Naive thymus-derived CD4-positive, alpha-beta T cell (primary cell): ENCODE measurements at regions not wholly inside any gene's neighbourhood (a gene's known extent, or its start where the extent isn't known, plus 50 kb on each side); places are given as distances from the start of the nearest gene placed in this dataset.

ENCODE experiments used
- ATAC-seq: fragments of 150-1000 bp; cut with Tn5 transposase; 2 replicates; pipeline ENCODE4 v1.10.0; 2021; ENCODE audit warnings: mild to moderate bottlenecking, moderate library complexity
- CTCF ChIA-PET: fragments of 350-600 bp; sonication (Branson Sonifier 250); formaldehyde crosslinking; loops from one replicate; lab custom pipeline; 2021; ENCODE audit warnings: antibody characterized with exemption; lab: Charles Lee
- POLR2A ChIA-PET: fragments of 350-600 bp; sonication (Branson Sonifier 250); formaldehyde crosslinking; loops from one replicate; lab custom pipeline; 2021; ENCODE audit warnings: antibody characterized with exemption, inconsistent platforms; lab: Charles Lee
- DNase-seq, 9 donors: peaks; one replicate each; pipeline versions ENCODE4 v3.0.0 to v3.0.0-alpha.2; 2020 to 2022; ENCODE audit warnings: mixed read lengths in 1 of 9
- H3K27ac ChIP-seq: one replicate; pipeline ENCODE4 v1.7.0; 2013; ENCODE audit warnings: mild to moderate bottlenecking, low read depth, low read length, moderate library complexity
- H3K27me3 ChIP-seq, 2 donors: one replicate each; pipeline ENCODE4 v1.7.0; 2013; ENCODE audit warnings: low read length in 2 of 2, mild to moderate bottlenecking in 2 of 2, moderate library complexity in 2 of 2; ENCODE audit not compliant: control insufficient read depth in 2 of 2, insufficient read depth in 2 of 2
- H3K36me3 ChIP-seq, 3 experiments: 1 replicate in 2 of 3; 2 replicates in 1 of 3; pipeline ENCODE4 v1.7.0; 2013; ENCODE audit warnings: low read length in 3 of 3, mild to moderate bottlenecking in 3 of 3, moderate library complexity in 1 of 3; ENCODE audit not compliant: insufficient read depth in 3 of 3, control insufficient read depth in 2 of 3
- H3K4me1 ChIP-seq, 2 donors: one replicate each; pipeline ENCODE4 v1.7.0; 2013; ENCODE audit warnings: low read length in 2 of 2, mild to moderate bottlenecking in 2 of 2, moderate library complexity in 1 of 2; ENCODE audit not compliant: control insufficient read depth in 2 of 2, insufficient read depth in 2 of 2
- H3K4me3 ChIP-seq: 2 replicates; pipeline ENCODE4 v1.7.0; 2013; ENCODE audit warnings: mild to moderate bottlenecking, low read length
- H3K9me3 ChIP-seq, 3 experiments: 1 replicate in 2 of 3; 2 replicates in 1 of 3; pipeline ENCODE4 v1.7.0; 2013; ENCODE audit warnings: low read length in 3 of 3; ENCODE audit not compliant: control insufficient read depth in 2 of 3
- H3K27ac Mint-ChIP-seq, 9 donors: one replicate each; pipeline ENCODE4 v1.8.0; 2020 to 2022; ENCODE audit warnings: mixed read lengths in 9 of 9, mild to moderate bottlenecking in 8 of 9, moderate library complexity in 5 of 9, inconsistent platforms in 2 of 9
- H3K27me3 Mint-ChIP-seq, 5 donors: one replicate each; pipeline ENCODE4 v1.8.0; 2021 to 2022; ENCODE audit warnings: mixed read lengths in 5 of 5, mild to moderate bottlenecking in 1 of 5
- H3K36me3 Mint-ChIP-seq, 5 donors: one replicate each; pipeline ENCODE4 v1.8.0; 2020 to 2022; ENCODE audit warnings: mixed read lengths in 5 of 5, mild to moderate bottlenecking in 3 of 5, inconsistent platforms in 1 of 5
- H3K4me1 Mint-ChIP-seq, 7 donors: one replicate each; pipeline ENCODE4 v1.8.0; 2020 to 2022; ENCODE audit warnings: mixed read lengths in 7 of 7, mild to moderate bottlenecking in 3 of 7, inconsistent platforms in 1 of 7
- H3K4me3 Mint-ChIP-seq, 10 donors: one replicate each; pipeline ENCODE4 v1.8.0; 2020 to 2022; ENCODE audit warnings: mild to moderate bottlenecking in 10 of 10, mixed read lengths in 10 of 10, moderate library complexity in 6 of 10, inconsistent platforms in 2 of 10
- H3K9me3 Mint-ChIP-seq, 11 donors: one replicate each; pipeline ENCODE4 v1.8.0; 2020 to 2022; ENCODE audit warnings: mixed read lengths in 11 of 11, mild to moderate bottlenecking in 4 of 11, inconsistent platforms in 1 of 11, moderate library complexity in 1 of 11
- intact Hi-C, 2 donors: fragments of 100-400 bp; cut with micrococcal nuclease; formaldehyde crosslinking; loops; one replicate each; pipeline ENCODE4 v1.15.1; 2023

- no peak overlapping the region for H3K4me3 Mint-ChIP-seq
- no peak overlapping the region for H3K27ac Mint-ChIP-seq
Measured at GRCh38 chr4:23602720-23603119, 287.1 kb downstream of the PPARGC1A start.

DNA sequence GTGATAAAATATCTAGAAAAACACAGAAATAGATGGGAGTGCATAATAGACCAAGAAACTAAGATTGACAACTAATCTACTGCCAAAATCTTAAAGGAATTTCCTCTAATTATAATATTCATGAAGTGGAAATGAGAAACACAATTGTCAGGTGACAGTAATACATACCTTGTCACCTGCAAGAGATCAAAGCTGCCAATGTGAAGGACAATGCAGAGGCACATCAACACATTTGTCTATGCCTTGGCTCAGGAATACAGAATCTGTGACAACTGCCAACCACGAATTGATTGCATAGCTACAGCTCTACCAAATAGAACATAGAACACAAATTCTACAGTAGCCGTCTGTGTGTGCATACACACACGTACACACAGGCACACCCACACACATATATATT is 295.7 kb downstream of the PPARGC1A start:
- Histone ChIP-seq H3K9me3 (peaks cover 0 to 5% (median 0%) of the 10 kb centered on the region in 3 experiments), H3K4me3 (no peak overlapping the region), H3K4me1 (no peaks in the 10 kb centered on the region), H3K27ac (no peak overlapping the region), H3K36me3 (no peaks in the 10 kb centered on the region), H3K27me3 (no peaks in the 10 kb centered on the region)
- Mint-ChIP-seq H3K27me3 (peaks cover 0 to 6% (median 0%) of the 10 kb centered on the region in 5 donors), H3K36me3 (no peaks in the 10 kb centered on the region), H3K9me3 (peaks cover 1 to 16% (median 5%) of the 10 kb centered on the region in 11 donors), H3K4me1 (no peaks in the 10 kb centered on the region), H3K27ac (no peak overlapping the region), H3K4me3 (no peak overlapping the region)
- no peak for ATAC-seq
- ChIA-PET POLR2A (no interaction called here), CTCF (no interaction called here)
- DNase-seq, result no peak
- intact Hi-C loops, result no loop called here

More at GRCh38 chr4:23602720-23603119, 287.1 kb downstream of the PPARGC1A start:
- Histone ChIP-seq H3K27ac (no peak overlapping the region), H3K9me3 (no peaks in the 10 kb centered on the region), H3K27me3 (no peaks in the 10 kb centered on the region), H3K36me3 (no peaks in the 10 kb centered on the region), H3K4me3 (no peak overlapping the region), H3K4me1 (no peaks in the 10 kb centered on the region)
- ChIA-PET CTCF (interaction anchor here (0.6 kb wide), 1 partner anchor 18 kb away, joined by 3 read pairs; no protein-coding TSS in a partner anchor), POLR2A (no interaction called here)
- peaks cover 0 to 1% (median 0%) of the 10 kb centered on the region in 7 donors for H3K4me1 Mint-ChIP-seq
- H3K9me3 Mint-ChIP-seq, result peaks cover 0 to 16% (median 4%) of the 10 kb centered on the region in 11 donors
- no peak for ATAC-seq
- peaks cover 0 to 9% (median 0%) of the 10 kb centered on the region in 5 donors for H3K27me3 Mint-ChIP-seq
- no peak for DNase-seq
- peaks cover 0 to 4% (median 0%) of the 10 kb centered on the region in 5 donors for H3K36me3 Mint-ChIP-seq
- intact Hi-C loops, result no loop called here

DNA sequence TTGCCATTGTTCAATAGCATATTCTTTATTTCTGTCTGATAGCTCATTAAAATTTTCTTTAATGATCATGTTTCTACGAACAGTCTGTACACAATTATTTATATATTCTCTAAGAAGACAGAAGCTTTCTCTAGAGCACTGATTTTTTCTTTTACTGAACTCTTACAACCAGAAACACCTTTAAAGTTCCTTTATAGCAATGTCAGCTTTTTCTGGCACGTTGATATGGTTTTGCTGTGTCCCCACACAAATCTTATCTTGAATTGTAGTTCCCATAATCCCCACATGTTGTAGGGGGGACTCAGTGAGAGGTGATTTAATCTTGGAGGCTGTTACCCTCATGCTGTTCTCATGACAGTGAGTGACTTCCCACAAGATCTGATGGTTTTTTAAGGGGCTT is 299.4 kb downstream of the PPARGC1A start:
- Mint-ChIP-seq H3K4me3 (no peak overlapping the region), H3K9me3 (peaks cover 1 to 18% (median 5%) of the 10 kb centered on the region in 11 donors), H3K36me3 (no peaks in the 10 kb centered on the region), H3K27me3 (peaks cover 0 to 6% (median 0%) of the 10 kb centered on the region in 5 donors), H3K4me1 (no peaks in the 10 kb centered on the region), H3K27ac (no peak overlapping the region)
- Histone ChIP-seq H3K4me1 (no peaks in the 10 kb centered on the region), H3K36me3 (no peaks in the 10 kb centered on the region), H3K4me3 (no peak overlapping the region), H3K9me3 (peaks cover 0 to 5% (median 0%) of the 10 kb centered on the region in 3 experiments), H3K27ac (no peak overlapping the region), H3K27me3 (no peaks in the 10 kb centered on the region)
- POLR2A ChIA-PET, result no interaction called here
- CTCF ChIA-PET, result no interaction called here
- DNase-seq (no peak), ATAC-seq (no peak)
- intact Hi-C loops, result no loop called here

DNA sequence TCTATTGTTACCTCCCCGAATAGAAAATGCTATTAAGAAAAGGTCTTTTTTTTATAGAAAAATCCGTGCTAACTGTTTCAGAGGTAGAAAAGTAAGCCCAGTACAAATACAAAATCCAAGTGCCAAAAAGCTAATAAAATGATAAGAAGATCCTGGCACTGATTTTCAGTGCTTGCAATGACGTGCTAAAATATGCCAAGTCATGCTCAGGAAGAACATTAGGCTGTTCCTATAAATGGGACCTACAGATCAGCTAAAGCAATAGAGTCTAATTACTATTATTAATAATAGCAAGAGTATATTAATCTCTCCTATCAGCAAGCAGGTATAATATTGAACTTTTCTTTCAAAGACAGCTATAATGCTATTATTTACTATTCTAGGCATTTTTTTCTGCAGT is 305.8 kb downstream of the PPARGC1A start:
- Histone ChIP-seq H3K4me1 (no peaks in the 10 kb centered on the region), H3K27ac (no peak overlapping the region), H3K36me3 (no peaks in the 10 kb centered on the region), H3K4me3 (no peak overlapping the region), H3K9me3 (no peaks in the 10 kb centered on the region), H3K27me3 (no peaks in the 10 kb centered on the region)
- no peak for DNase-seq
- no peaks in the 10 kb centered on the region for H3K36me3 Mint-ChIP-seq
- ATAC-seq, result no peak
- peaks cover 0 to 5% (median 0%) of the 10 kb centered on the region in 5 donors for H3K27me3 Mint-ChIP-seq
- H3K4me3 Mint-ChIP-seq, result no peak overlapping the region
- intact Hi-C loops, result no loop called here
- CTCF ChIA-PET, result no interaction called here
- H3K4me1 Mint-ChIP-seq, result no peaks in the 10 kb centered on the region
- no peak overlapping the region for H3K27ac Mint-ChIP-seq
- H3K9me3 Mint-ChIP-seq, result peaks cover 0 to 7% (median 0%) of the 10 kb centered on the region in 11 donors
- POLR2A ChIA-PET, result no interaction called here

DNA sequence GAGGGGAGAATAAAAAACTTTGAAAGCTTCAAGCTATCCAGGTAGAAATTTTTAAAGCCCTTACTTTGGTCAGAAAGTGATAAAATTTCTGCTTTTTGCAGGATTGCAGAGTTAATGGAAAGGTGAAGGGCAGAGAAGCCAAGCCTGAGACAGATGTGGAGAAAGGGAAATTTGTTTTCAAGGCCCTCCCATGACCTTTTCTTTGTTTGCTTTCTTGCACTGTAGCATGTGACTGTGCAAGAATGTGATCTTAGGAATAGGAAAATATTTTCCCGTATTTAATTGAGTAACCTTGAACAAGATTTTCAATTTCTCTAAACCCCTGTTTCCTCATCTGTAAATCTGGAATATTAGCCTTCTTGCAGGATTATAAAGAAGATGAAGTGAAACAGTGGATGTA is 307.2 kb downstream of the PPARGC1A start:
- Mint-ChIP-seq H3K36me3 (no peaks in the 10 kb centered on the region), H3K4me3 (no peak overlapping the region), H3K27ac (no peak overlapping the region), H3K9me3 (peaks cover 0 to 7% (median 0%) of the 10 kb centered on the region in 11 donors), H3K4me1 (no peaks in the 10 kb centered on the region), H3K27me3 (peaks cover 0 to 5% (median 0%) of the 10 kb centered on the region in 5 donors)
- DNase-seq (no peak), ATAC-seq (no peak)
- Histone ChIP-seq H3K36me3 (no peaks in the 10 kb centered on the region), H3K9me3 (no peaks in the 10 kb centered on the region), H3K4me1 (no peaks in the 10 kb centered on the region), H3K4me3 (no peak overlapping the region), H3K27ac (no peak overlapping the region), H3K27me3 (no peaks in the 10 kb centered on the region)
- intact Hi-C loops, result no loop called here
- POLR2A ChIA-PET, result no interaction called here
- CTCF ChIA-PET, result no interaction called here

- H3K4me3 ChIP-seq, result no peak overlapping the region
- H3K27me3 Mint-ChIP-seq, result peaks cover 0 to 5% (median 0%) of the 10 kb centered on the region in 5 donors
- no peak for DNase-seq
- H3K4me1 ChIP-seq, result no peaks in the 10 kb centered on the region
- H3K36me3 ChIP-seq, result no peaks in the 10 kb centered on the region
- no peaks in the 10 kb centered on the region for H3K27me3 ChIP-seq
- H3K27ac ChIP-seq, result no peak overlapping the region
- H3K4me1 Mint-ChIP-seq, result no peaks in the 10 kb centered on the region
- H3K27ac Mint-ChIP-seq, result no peak overlapping the region
- H3K9me3 ChIP-seq, result no peaks in the 10 kb centered on the region
- intact Hi-C loops, result no loop called here
- H3K4me3 Mint-ChIP-seq, result no peak overlapping the region
- CTCF ChIA-PET, result no interaction called here
- POLR2A ChIA-PET, result no interaction called here
- H3K36me3 Mint-ChIP-seq, result no peaks in the 10 kb centered on the region
- H3K9me3 Mint-ChIP-seq, result peaks cover 0 to 5% (median 0%) of the 10 kb centered on the region in 11 donors
- no peak for ATAC-seq
Measured at GRCh38 chr4:23579166-23579565, 310.7 kb downstream of the PPARGC1A start.

DNA sequence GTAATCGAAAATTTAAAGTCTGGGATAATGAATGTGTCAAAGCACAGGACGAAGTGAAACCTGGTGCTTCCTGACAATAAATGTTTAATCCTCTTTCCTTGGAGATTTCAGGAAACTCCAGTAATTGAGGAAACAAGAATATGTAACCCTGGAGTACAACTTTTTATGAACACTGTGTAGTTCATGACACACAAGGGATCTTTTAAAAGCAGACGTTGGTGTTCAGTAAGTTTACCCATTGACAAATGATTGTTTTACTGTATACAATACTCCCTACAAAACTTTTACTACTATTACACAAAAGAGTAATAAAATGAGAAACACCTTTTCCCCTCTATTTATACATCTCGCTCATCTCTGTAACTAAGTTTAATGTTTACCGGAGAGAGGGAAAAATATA is 312.4 kb downstream of the PPARGC1A start:
- intact Hi-C loops, result no loop called here
- H3K4me3 ChIP-seq, result no peak overlapping the region
- no peak overlapping the region for H3K4me3 Mint-ChIP-seq
- ATAC-seq (no peak), DNase-seq (no peak)
- no peaks in the 10 kb centered on the region for H3K4me1 Mint-ChIP-seq
- peaks cover 0 to 11% (median 3%) of the 10 kb centered on the region in 5 donors for H3K27me3 Mint-ChIP-seq
- H3K9me3 ChIP-seq, result no peaks in the 10 kb centered on the region
- peaks cover 0 to 8% (median 0%) of the 10 kb centered on the region in 11 donors for H3K9me3 Mint-ChIP-seq
- CTCF ChIA-PET, result interaction anchor here (0.5 kb wide), 1 partner anchor 449 kb away, joined by 3 read pairs; no protein-coding TSS in a partner anchor
- no peaks in the 10 kb centered on the region for H3K36me3 ChIP-seq
- no peaks in the 10 kb centered on the region for H3K4me1 ChIP-seq
- no peaks in the 10 kb centered on the region for H3K27me3 ChIP-seq
- POLR2A ChIA-PET, result no interaction called here
- no peak overlapping the region for H3K27ac Mint-ChIP-seq
- H3K36me3 Mint-ChIP-seq, result no peaks in the 10 kb centered on the region
- no peak overlapping the region for H3K27ac ChIP-seq
